A673 (cell line): ENCODE measurements at regions not wholly inside any gene's neighbourhood (a gene's known extent, or its start where the extent isn't known, plus 50 kb on each side); places are given as distances from the start of the nearest gene placed in this dataset.

ENCODE experiments used
- BruUV-seq: library from RNA; stranded (reverse); fragments of 400-500 nt; replicated peaks from 2 replicates; lab custom pipeline; 2021; lab: Mats Ljungman, UMichigan
- CTCF ChIA-PET: fragments of 300-600 bp; sonication (Branson Sonifier 250); formaldehyde crosslinking; loops from one replicate; lab custom pipeline; 2022; ENCODE audit warnings: antibody characterized with exemption; lab: Charles Lee
- POLR2A ChIA-PET: fragments of 300-600 bp; sonication (Branson Sonifier 250); formaldehyde crosslinking; loops from one replicate; lab custom pipeline; 2022; ENCODE audit warnings: antibody characterized with exemption; ENCODE audit not compliant: low non-redundant PET; lab: Charles Lee
- DNase-seq: peaks from one replicate; pipeline ENCODE4 v3.0.0-alpha.2; 2015; ENCODE audit warnings: low spot score
- H3K27ac ChIP-seq: fragments of 200-600 bp; sonication (generic); 2 replicates; pipeline ENCODE4 v1.5.1; 2016; ENCODE audit warnings: mixed run types, low read depth, mild to moderate bottlenecking, mixed read lengths, antibody characterized with exemption, low read length; ENCODE audit not compliant: poor library complexity, severe bottlenecking
- H3K27me3 ChIP-seq: fragments of 200-600 bp; sonication (generic); replicated peaks from 2 replicates; pipeline ENCODE4 v1.6.1; 2017; ENCODE audit warnings: mixed run types, low read depth, mild to moderate bottlenecking, mixed read lengths, antibody characterized with exemption, low read length; ENCODE audit not compliant: insufficient read depth, poor library complexity
- H3K36me3 ChIP-seq: fragments of 200-600 bp; sonication (generic); 2 replicates; pipeline ENCODE4 v1.6.1; 2016; ENCODE audit warnings: mixed run types, mild to moderate bottlenecking, mixed read lengths, antibody characterized with exemption, low read length; ENCODE audit not compliant: insufficient read depth, poor library complexity, severe bottlenecking
- H3K4me1 ChIP-seq: fragments of 200-600 bp; sonication (generic); 2 replicates; pipeline ENCODE4 v1.6.1; 2017; ENCODE audit warnings: mixed run types, mild to moderate bottlenecking, mixed read lengths, antibody characterized with exemption, low read length; ENCODE audit not compliant: insufficient read depth, poor library complexity, severe bottlenecking
- H3K4me3 ChIP-seq: fragments of 200-600 bp; sonication (generic); 2 replicates; pipeline ENCODE4 v1.5.1; 2016; ENCODE audit warnings: low read depth, mixed run types, mild to moderate bottlenecking, mixed read lengths, low read length; ENCODE audit not compliant: poor library complexity, severe bottlenecking
- H3K9me3 ChIP-seq: fragments of 200-600 bp; sonication (generic); 2 replicates; pipeline ENCODE4 v1.6.1; 2016; ENCODE audit warnings: mixed run types, low read depth, mild to moderate bottlenecking, mixed read lengths, antibody characterized with exemption, low read length; ENCODE audit not compliant: poor library complexity, severe bottlenecking
- EZH2 ChIP-seq: fragments of 200-600 bp; sonication (generic); IDR thresholded peaks from 2 replicates; pipeline ENCODE4 v1.6.1; 2017; ENCODE audit warnings: borderline replicate concordance, low read depth, mild to moderate bottlenecking, mixed read lengths, antibody characterized with exemption, low read length; ENCODE audit not compliant: poor library complexity, severe bottlenecking
- intact Hi-C: fragments of 100-400 bp; cut with micrococcal nuclease; formaldehyde crosslinking; loops from one replicate; pipeline ENCODE4 v1.10.0; 2022; ENCODE audit not compliant: unreplicated experiment
- TF ChIP-seq, protein P1 (sequence below): fragments of 300-800, 200-600 bp; sonication (generic); conservative IDR thresholded peaks from 2 replicates; pipeline ENCODE4 v1.5.1; 2017; ENCODE audit warnings: low read depth, mild to moderate bottlenecking, antibody characterized with exemption, low read length, moderate library complexity, mixed read lengths

- Histone ChIP-seq H3K9me3 (no peaks in the 10 kb centered on the region), H3K27me3 (no peaks in the 10 kb centered on the region), H3K27ac (no peak overlapping the region), H3K4me1 (peaks cover 9% of the 10 kb centered on the region), H3K36me3 (no peaks in the 10 kb centered on the region), H3K4me3 (no peak overlapping the region)
- no peak for DNase-seq
- TF ChIP-seq, protein P1, sequence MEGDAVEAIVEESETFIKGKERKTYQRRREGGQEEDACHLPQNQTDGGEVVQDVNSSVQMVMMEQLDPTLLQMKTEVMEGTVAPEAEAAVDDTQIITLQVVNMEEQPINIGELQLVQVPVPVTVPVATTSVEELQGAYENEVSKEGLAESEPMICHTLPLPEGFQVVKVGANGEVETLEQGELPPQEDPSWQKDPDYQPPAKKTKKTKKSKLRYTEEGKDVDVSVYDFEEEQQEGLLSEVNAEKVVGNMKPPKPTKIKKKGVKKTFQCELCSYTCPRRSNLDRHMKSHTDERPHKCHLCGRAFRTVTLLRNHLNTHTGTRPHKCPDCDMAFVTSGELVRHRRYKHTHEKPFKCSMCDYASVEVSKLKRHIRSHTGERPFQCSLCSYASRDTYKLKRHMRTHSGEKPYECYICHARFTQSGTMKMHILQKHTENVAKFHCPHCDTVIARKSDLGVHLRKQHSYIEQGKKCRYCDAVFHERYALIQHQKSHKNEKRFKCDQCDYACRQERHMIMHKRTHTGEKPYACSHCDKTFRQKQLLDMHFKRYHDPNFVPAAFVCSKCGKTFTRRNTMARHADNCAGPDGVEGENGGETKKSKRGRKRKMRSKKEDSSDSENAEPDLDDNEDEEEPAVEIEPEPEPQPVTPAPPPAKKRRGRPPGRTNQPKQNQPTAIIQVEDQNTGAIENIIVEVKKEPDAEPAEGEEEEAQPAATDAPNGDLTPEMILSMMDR: no peak
- no peak for TF ChIP-seq EZH2
- POLR2A ChIA-PET: no interaction called here
- no TSS peak for BruUV-seq
- intact Hi-C loops: no loop called here
- CTCF ChIA-PET: no interaction called here
These were observed 51.9 kb upstream of the GNB4 start for GRCh38 chr3:179503152-179503551.

GRCh38 chr3:179503640-179504039 is 52.4 kb upstream of the GNB4 start:
- DNase-seq: peak; percentile 28
- H3K9me3 ChIP-seq: no peaks in the 10 kb centered on the region
- intact Hi-C loops: no loop called here
- no peaks in the 10 kb centered on the region for H3K27me3 ChIP-seq
- peaks cover 9% of the 10 kb centered on the region for H3K4me1 ChIP-seq
- BruUV-seq: no TSS peak
- H3K4me3 ChIP-seq: no peak overlapping the region
- no peak overlapping the region for H3K27ac ChIP-seq
- ChIA-PET CTCF (interaction anchor here (0.5 kb wide), 1 partner anchor 9 kb away, joined by 5 read pairs; no protein-coding TSS in a partner anchor), POLR2A (no interaction called here)
- no peaks in the 10 kb centered on the region for H3K36me3 ChIP-seq
- TF ChIP-seq, protein P1: no peak
- no peak for TF ChIP-seq EZH2

- no peak for TF ChIP-seq EZH2
- TF ChIP-seq, protein P1: no peak
- ChIA-PET POLR2A (no interaction called here), CTCF (interaction anchor here (0.5 kb wide), 1 partner anchor 9 kb away, joined by 5 read pairs; no protein-coding TSS in a partner anchor)
- BruUV-seq: no TSS peak
- no peaks in the 10 kb centered on the region for H3K36me3 ChIP-seq
- no peaks in the 10 kb centered on the region for H3K9me3 ChIP-seq
- no peaks in the 10 kb centered on the region for H3K27me3 ChIP-seq
- no peak overlapping the region for H3K4me3 ChIP-seq
- peaks cover 9% of the 10 kb centered on the region for H3K4me1 ChIP-seq
- no peak for DNase-seq
- intact Hi-C loops: no loop called here
- no peak overlapping the region for H3K27ac ChIP-seq
These were observed 53.1 kb upstream of the GNB4 start for GRCh38 chr3:179504371-179504770.
